ENCODE measurements at regions not wholly inside any gene's neighbourhood (a gene's known extent, or its start where the extent isn't known, plus 50 kb on each side); places are given as distances from the start of the nearest gene placed in this dataset.

DNA sequence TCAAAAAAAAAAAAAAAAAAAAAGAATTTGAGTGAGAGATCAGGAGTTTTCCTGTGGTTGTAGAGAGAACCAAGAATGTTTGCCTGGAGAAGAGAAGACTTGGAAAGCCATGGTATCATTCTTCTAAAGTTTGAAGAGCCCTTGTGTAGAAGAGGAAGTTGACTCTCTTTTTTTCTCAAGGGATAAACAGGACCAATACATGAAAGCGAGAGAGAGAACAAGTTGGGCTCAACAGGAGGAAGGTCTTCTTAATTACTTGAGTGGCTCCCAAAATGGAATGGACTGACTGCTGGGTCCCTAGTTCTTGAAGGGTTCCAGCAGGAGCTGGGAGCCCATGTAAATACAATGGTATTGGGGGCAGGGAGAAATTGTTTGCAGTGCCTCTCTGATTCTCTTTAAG is 173.3 kb upstream of the ADO start:
- no peak overlapping the region for H3K4me3 ChIP-seq
- H3K36me3 ChIP-seq (ENCODE audit: low read depth, missing control alignments), result no peaks in the 10 kb centered on the region
- no peak for DNase-seq
- TF ChIP-seq CTCF (IDR thresholded peaks at IDR 0.05) (no peak), POLR2A (IDR thresholded peaks at IDR 0.05) (no peak)
- no peaks in the 10 kb centered on the region for H3K9me3 ChIP-seq
- intact Hi-C loops (cut with DNase I; ENCODE audit: low total_unique reads), result no loop called here
- no peak overlapping the region for H3K27ac ChIP-seq
- H3K4me1 ChIP-seq, result no peaks in the 10 kb centered on the region
- H3K27me3 ChIP-seq, result no peaks in the 10 kb centered on the region
- WGBS, 2 donors, result 0 to 32% methylated on average over 1 of the region's 1 CpG

DNA sequence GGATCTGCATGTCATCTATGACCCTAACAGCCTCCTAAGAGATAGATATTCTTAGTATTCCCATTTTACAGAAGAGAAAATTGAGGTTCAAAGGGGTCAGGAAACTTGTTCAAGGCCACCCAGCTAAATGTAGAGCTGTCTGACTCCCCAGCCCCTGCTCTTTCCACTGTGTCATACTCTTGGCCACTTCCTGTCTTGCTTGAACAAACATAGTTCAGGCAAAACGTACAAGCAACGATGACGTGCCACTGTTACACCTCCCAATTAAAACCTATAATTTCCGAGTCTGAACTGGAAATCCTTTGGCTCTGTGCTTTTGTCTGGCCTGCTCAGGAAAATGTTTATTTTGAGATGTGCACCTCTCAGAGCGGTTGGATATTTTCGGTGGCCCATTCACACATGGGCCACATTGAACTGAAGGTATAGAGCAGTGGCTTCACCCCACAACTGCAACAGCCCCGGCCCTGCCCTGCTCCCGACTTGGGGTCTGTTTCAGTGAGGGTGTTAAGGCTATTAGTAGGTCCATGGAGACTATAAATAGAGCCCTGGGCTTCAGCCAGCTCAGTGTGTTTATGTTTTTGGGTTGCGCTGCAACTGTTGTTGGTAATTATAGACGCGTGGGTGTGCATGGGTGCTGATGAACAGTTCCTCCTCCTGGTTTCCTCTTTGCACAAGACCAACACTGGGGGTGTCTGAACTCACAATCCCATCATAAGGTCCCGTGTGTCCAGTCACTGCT is 172.3 kb upstream of the ADO start:
- H3K27ac ChIP-seq, result no peak overlapping the region
- 72 to 79% methylated on average over 12 of the region's 12 CpGs for WGBS, 2 donors
- no peak for TF ChIP-seq POLR2A (IDR thresholded peaks at IDR 0.05)
- no peak for TF ChIP-seq CTCF (IDR thresholded peaks at IDR 0.05)
- H3K27me3 ChIP-seq, result no peaks in the 10 kb centered on the region
- H3K4me1 ChIP-seq, result no peaks in the 10 kb centered on the region
- intact Hi-C loops (cut with DNase I; ENCODE audit: low total_unique reads), result no loop called here
- H3K36me3 ChIP-seq (ENCODE audit: low read depth, missing control alignments), result no peaks in the 10 kb centered on the region
- H3K9me3 ChIP-seq, result no peaks in the 10 kb centered on the region
- peak; percentile 19 for DNase-seq
- no peak overlapping the region for H3K4me3 ChIP-seq

GRCh38 chr10:62633976-62634375 is 170.5 kb upstream of the ADO start:
- no peak overlapping the region for H3K27ac ChIP-seq
- TF ChIP-seq CTCF (IDR thresholded peaks at IDR 0.05) (no peak), POLR2A (IDR thresholded peaks at IDR 0.05) (no peak)
- peaks cover 7% of the 10 kb centered on the region for H3K4me1 ChIP-seq
- WGBS, 2 donors, result 86 to 87% methylated on average over 3 of the region's 3 CpGs
- no peaks in the 10 kb centered on the region for H3K36me3 ChIP-seq (ENCODE audit: low read depth, missing control alignments)
- H3K9me3 ChIP-seq, result no peaks in the 10 kb centered on the region
- no peak overlapping the region for H3K4me3 ChIP-seq
- H3K27me3 ChIP-seq, result no peaks in the 10 kb centered on the region
- DNase-seq, result no peak
- intact Hi-C loops (cut with DNase I; ENCODE audit: low total_unique reads), result no loop called here

GRCh38 chr10:62634576-62634975 is 169.9 kb upstream of the ADO start:
- no peaks in the 10 kb centered on the region for H3K9me3 ChIP-seq
- H3K4me1 ChIP-seq, result peaks cover 7% of the 10 kb centered on the region
- intact Hi-C loops (cut with DNase I; ENCODE audit: low total_unique reads), result no loop called here
- no peak overlapping the region for H3K4me3 ChIP-seq
- TF ChIP-seq POLR2A (IDR thresholded peaks at IDR 0.05), result no peak
- no peak for TF ChIP-seq CTCF (IDR thresholded peaks at IDR 0.05)
- H3K36me3 ChIP-seq (ENCODE audit: low read depth, missing control alignments), result no peaks in the 10 kb centered on the region
- no peak for DNase-seq
- no peak overlapping the region for H3K27ac ChIP-seq
- H3K27me3 ChIP-seq, result no peaks in the 10 kb centered on the region
- 78 to 89% methylated on average over 2 of the region's 2 CpGs for WGBS, 2 donors

DNA sequence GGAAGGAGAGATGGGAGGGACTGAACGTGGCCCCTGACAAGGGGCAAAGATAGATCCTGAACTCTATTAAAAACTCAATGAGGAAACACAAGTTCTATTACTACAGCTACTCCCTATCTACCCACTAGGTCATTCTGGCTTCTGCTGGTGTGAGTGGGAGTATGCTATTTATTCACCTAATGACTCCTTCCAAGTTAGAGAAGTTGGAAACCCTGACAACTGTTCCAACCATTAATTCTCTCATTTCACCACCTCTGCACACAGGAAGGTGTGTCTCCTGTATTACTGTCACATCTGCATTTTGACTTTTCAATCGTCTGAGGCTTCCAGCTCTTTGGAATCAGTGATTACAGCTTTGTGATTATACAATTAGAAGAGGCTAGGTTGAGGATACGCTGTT is 169.4 kb upstream of the ADO start:
- Histone ChIP-seq H3K9me3 (no peaks in the 10 kb centered on the region), H3K27me3 (no peaks in the 10 kb centered on the region), H3K27ac (no peak overlapping the region), H3K36me3 (ENCODE audit: low read depth, missing control alignments) (no peaks in the 10 kb centered on the region), H3K4me3 (no peak overlapping the region), H3K4me1 (peaks cover 7% of the 10 kb centered on the region)
- no peak for DNase-seq
- 76 to 86% methylated on average over 3 of the region's 3 CpGs for WGBS, 2 donors
- intact Hi-C loops (cut with DNase I; ENCODE audit: low total_unique reads), result no loop called here
- TF ChIP-seq CTCF (IDR thresholded peaks at IDR 0.05) (no peak), POLR2A (IDR thresholded peaks at IDR 0.05) (no peak)

Measured in testis (tissue), 2 donors.